K562 (cell line): ENCODE measurements at regions not wholly inside any gene's neighbourhood (a gene's known extent, or its start where the extent isn't known, plus 50 kb on each side); places are given as distances from the start of the nearest gene placed in this dataset.

Experiments used
- RBBP5 ChIP-seq: fragments of 200-600 bp; sonication (generic); IDR thresholded peaks from 2 replicates; pipeline ENCODE4 v1.6.1; 2012; ENCODE audit warnings: borderline replicate concordance, mild to moderate bottlenecking, low read length, control low read depth, inconsistent platforms; ENCODE audit not compliant: insufficient read depth, poor library complexity, severe bottlenecking
- WHSC1 ChIP-seq: IDR thresholded peaks from one replicate; pipeline ENCODE4 v1.6.1; 2012; ENCODE audit warnings: low read length, control low read depth, inconsistent platforms
- ZBTB1 ChIP-seq: sonication (generic); formaldehyde crosslinking; IDR thresholded peaks from 2 replicates; pipeline ENCODE4 v1.8.1; 2023; ENCODE audit warnings: missing genetic modification reagents, low read depth, mild to moderate bottlenecking, borderline replicate concordance
- ZNF431 ChIP-seq: sonication (generic); formaldehyde crosslinking; IDR thresholded peaks from 2 replicates; pipeline ENCODE4 v1.8.0; 2022; ENCODE audit warnings: mild to moderate bottlenecking, missing genetic modification reagents
- TF ChIP-seq, protein P1 (sequence below): fragments of 450-650 bp; IDR thresholded peaks from 2 replicates; pipeline ENCODE4 v1.6.1; 2017; ENCODE audit warnings: antibody characterized with exemption, mild to moderate bottlenecking
- TF ChIP-seq, protein P2 (sequence below): sonication (generic); formaldehyde crosslinking; IDR thresholded peaks from 2 replicates; pipeline ENCODE4 v1.8.0; 2022; ENCODE audit warnings: mild to moderate bottlenecking, missing genetic modification reagents
- TF ChIP-seq, protein P3 (sequence below): sonication (generic); formaldehyde crosslinking; IDR thresholded peaks from 2 replicates; pipeline ENCODE4 v1.8.1; 2022; ENCODE audit warnings: missing genetic modification reagents
- TF ChIP-seq, protein P4 (sequence below), 2 experiments: fragments of 150-350 bp in 1 of 2; IDR thresholded peaks; 2 replicates each; pipeline ENCODE4 v1.6.1; 2012 to 2016; ENCODE audit warnings: low read depth in 2 of 2, low read length in 2 of 2, mild to moderate bottlenecking in 1 of 2, moderate library complexity in 1 of 2

DNA sequence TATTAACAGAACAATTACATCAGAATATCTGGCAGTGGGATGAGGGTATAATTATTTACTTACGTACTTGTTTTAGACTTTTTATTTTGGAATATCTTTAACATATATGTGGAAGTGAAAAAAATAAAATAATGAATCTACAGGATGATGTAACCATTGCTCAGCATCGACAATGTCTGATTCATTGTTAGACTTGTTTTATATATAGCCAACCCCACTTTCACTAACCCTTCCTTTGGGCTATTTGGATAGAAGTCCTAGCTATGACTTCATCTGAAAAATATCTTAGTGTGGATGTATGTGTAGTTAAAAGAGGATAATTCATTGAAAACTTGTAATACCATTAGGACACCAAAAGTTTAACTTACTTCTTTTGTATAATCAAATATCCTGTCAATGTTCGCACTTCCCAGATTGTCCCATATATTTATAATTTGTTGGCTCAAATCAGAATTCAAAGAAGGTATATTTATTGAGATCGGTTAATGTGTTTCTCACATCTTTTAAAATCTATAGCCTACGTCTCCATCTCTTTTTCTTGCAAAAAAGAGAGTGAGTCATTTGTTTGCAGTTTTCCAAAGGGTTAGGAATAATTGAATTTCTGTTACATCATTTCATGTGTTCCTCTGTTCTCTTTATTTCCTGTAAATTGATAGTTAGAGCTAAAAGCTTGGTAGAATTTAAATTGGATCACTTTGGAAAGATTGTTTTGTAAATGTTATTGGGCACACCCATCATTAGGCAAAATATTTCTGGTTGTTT, 506.1 kb upstream of the FAM98A start (continued):
- TF ChIP-seq RBBP5 (no peak), ZBTB1 (no peak), ZNF431 (no peak), WHSC1 (no peak)
- TF ChIP-seq, protein P1, sequence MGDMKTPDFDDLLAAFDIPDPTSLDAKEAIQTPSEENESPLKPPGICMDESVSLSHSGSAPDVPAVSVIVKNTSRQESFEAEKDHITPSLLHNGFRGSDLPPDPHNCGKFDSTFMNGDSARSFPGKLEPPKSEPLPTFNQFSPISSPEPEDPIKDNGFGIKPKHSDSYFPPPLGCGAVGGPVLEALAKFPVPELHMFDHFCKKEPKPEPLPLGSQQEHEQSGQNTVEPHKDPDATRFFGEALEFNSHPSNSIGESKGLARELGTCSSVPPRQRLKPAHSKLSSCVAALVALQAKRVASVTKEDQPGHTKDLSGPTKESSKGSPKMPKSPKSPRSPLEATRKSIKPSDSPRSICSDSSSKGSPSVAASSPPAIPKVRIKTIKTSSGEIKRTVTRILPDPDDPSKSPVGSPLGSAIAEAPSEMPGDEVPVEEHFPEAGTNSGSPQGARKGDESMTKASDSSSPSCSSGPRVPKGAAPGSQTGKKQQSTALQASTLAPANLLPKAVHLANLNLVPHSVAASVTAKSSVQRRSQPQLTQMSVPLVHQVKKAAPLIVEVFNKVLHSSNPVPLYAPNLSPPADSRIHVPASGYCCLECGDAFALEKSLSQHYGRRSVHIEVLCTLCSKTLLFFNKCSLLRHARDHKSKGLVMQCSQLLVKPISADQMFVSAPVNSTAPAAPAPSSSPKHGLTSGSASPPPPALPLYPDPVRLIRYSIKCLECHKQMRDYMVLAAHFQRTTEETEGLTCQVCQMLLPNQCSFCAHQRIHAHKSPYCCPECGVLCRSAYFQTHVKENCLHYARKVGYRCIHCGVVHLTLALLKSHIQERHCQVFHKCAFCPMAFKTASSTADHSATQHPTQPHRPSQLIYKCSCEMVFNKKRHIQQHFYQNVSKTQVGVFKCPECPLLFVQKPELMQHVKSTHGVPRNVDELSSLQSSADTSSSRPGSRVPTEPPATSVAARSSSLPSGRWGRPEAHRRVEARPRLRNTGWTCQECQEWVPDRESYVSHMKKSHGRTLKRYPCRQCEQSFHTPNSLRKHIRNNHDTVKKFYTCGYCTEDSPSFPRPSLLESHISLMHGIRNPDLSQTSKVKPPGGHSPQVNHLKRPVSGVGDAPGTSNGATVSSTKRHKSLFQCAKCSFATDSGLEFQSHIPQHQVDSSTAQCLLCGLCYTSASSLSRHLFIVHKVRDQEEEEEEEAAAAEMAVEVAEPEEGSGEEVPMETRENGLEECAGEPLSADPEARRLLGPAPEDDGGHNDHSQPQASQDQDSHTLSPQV, result no peak
- TF ChIP-seq, protein P2, sequence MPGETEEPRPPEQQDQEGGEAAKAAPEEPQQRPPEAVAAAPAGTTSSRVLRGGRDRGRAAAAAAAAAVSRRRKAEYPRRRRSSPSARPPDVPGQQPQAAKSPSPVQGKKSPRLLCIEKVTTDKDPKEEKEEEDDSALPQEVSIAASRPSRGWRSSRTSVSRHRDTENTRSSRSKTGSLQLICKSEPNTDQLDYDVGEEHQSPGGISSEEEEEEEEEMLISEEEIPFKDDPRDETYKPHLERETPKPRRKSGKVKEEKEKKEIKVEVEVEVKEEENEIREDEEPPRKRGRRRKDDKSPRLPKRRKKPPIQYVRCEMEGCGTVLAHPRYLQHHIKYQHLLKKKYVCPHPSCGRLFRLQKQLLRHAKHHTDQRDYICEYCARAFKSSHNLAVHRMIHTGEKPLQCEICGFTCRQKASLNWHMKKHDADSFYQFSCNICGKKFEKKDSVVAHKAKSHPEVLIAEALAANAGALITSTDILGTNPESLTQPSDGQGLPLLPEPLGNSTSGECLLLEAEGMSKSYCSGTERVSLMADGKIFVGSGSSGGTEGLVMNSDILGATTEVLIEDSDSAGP, result no peak
- TF ChIP-seq, protein P3, sequence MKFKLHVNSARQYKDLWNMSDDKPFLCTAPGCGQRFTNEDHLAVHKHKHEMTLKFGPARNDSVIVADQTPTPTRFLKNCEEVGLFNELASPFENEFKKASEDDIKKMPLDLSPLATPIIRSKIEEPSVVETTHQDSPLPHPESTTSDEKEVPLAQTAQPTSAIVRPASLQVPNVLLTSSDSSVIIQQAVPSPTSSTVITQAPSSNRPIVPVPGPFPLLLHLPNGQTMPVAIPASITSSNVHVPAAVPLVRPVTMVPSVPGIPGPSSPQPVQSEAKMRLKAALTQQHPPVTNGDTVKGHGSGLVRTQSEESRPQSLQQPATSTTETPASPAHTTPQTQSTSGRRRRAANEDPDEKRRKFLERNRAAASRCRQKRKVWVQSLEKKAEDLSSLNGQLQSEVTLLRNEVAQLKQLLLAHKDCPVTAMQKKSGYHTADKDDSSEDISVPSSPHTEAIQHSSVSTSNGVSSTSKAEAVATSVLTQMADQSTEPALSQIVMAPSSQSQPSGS (CRISPR knock-in tag), result no peak
- TF ChIP-seq, protein P4, sequence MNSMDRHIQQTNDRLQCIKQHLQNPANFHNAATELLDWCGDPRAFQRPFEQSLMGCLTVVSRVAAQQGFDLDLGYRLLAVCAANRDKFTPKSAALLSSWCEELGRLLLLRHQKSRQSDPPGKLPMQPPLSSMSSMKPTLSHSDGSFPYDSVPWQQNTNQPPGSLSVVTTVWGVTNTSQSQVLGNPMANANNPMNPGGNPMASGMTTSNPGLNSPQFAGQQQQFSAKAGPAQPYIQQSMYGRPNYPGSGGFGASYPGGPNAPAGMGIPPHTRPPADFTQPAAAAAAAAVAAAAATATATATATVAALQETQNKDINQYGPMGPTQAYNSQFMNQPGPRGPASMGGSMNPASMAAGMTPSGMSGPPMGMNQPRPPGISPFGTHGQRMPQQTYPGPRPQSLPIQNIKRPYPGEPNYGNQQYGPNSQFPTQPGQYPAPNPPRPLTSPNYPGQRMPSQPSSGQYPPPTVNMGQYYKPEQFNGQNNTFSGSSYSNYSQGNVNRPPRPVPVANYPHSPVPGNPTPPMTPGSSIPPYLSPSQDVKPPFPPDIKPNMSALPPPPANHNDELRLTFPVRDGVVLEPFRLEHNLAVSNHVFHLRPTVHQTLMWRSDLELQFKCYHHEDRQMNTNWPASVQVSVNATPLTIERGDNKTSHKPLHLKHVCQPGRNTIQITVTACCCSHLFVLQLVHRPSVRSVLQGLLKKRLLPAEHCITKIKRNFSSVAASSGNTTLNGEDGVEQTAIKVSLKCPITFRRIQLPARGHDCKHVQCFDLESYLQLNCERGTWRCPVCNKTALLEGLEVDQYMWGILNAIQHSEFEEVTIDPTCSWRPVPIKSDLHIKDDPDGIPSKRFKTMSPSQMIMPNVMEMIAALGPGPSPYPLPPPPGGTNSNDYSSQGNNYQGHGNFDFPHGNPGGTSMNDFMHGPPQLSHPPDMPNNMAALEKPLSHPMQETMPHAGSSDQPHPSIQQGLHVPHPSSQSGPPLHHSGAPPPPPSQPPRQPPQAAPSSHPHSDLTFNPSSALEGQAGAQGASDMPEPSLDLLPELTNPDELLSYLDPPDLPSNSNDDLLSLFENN (IDR thresholded peaks at IDR 0.05; ENCODE audit: low read depth in 2 of 2, low read length in 2 of 2), result no peak
